ENCODE measurements at regions not wholly inside any gene's neighbourhood (a gene's known extent, or its start where the extent isn't known, plus 50 kb on each side); places are given as distances from the start of the nearest gene placed in this dataset.

DNA sequence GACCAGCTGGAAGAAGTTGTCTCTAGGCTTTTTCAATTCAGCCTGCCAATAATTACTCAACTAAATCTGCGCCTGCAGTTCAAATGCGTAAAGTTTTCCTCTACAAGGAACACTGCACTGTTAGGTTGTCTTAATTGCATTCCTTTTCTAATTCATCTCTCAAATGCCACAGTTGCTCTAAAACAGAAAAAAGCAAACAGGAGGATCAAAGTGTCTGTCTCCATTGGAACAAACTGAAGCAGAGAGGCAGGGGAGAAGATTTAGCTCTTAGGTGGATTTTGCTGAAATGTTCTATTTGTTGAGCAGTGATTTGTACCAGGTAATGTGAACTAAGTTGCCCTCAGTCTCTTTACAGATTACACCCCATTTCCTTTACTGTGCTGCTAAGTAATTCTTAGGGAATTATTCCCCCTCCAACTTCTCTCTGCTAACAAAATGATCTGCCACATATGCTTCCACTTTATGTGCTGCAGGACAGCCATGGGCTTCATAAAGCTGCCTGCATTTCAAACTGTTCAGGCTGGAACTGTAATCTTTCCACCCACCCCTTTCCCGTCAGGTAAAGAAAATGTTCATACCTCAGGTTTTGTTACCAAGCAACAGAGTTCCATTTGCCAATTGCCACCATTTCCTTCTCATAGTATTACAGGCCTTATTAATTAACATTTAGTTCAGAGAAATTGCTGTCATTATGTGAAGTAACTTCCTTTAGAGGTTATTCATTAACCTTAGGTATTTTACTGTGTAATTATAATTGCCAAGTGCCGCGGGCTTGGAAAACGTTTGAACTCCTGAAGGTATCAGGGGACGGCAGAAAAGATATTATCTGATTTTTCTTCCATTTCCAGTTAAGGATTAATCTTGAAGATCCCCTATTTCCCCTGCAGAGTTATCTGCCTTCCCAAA, 149.3 kb downstream of the SPRY1 start:
- Mint-ChIP-seq H3K4me3 (no peak overlapping the region), H3K27me3 (no peaks in the 10 kb centered on the region), H3K36me3 (no peaks in the 10 kb centered on the region), H3K27ac (no peak overlapping the region), H3K4me1 (no peaks in the 10 kb centered on the region), H3K9me3 (no peaks in the 10 kb centered on the region)
- ATAC-seq, result no peak

DNA sequence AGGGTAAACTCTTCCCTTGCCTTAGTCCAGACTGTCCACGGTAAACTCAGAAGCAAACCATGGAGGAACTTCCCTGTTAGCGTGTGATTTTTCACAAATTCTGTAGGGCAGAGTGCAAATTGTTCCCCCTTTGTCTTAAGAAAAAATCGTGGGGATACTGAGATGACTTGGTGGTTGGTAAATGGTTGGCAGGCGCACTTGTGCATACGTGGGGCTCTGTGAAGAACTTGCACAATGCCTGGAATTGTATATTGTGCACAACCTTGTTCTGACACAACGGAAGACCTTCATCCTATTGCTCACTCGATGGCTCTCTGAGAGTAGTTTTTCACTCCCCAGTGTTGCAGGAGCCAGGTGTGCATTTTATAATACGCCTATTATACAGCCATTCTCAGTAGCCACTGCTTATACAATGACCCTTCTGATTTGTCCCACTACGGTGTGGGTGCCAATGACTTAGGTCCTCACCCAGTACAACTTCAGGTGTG, 150.0 kb downstream of the SPRY1 start:
- H3K27ac Mint-ChIP-seq, result no peak overlapping the region
- H3K9me3 Mint-ChIP-seq, result no peaks in the 10 kb centered on the region
- H3K36me3 Mint-ChIP-seq, result no peaks in the 10 kb centered on the region
- no peaks in the 10 kb centered on the region for H3K27me3 Mint-ChIP-seq
- ATAC-seq, result no peak
- no peaks in the 10 kb centered on the region for H3K4me1 Mint-ChIP-seq
- H3K4me3 Mint-ChIP-seq, result no peak overlapping the region

DNA sequence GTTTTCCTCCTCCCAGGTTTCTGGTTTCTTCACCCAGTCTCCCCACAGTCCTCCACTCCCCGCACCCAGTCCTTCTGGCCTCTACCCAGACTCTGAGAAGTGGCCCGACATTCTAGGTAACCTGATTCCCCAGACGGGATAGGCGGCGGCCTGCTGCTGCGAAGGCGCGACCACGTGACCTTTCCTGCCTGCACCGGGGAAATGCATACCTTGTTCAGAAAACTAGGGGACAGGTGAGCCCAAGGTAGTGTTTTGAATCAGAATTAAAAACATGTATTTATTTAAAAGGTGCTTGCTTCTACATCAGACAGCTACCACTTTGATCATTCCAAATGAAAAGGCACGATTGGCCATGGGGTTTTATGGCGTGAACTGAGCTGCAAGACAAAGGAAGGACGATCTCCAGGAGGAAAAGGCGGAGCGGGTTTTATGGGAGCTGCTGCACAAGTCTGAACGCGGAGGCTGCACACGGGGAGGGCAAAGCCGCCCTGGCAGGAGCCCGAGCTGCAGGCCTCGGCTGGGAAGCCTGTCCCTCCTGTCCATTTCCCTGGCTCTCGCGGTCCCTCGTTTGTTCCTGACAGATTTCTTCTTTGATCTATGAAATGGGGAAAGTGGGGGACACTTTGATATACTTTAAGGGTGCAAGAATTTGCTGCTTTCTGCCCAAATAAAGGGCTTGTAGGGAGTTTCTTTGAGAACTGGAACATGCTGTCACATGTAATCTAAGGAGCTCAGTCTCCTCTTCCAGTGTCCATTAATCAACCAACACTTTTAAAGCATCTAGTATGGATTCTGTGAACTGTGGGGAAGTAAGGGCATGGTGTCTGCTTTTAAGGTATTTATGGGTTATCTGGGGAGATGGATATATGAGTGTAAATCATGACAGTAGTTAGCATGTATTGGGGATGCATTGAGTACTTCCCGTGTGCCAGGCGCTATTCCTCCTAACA, 150.9 kb downstream of the SPRY1 start:
- no peaks in the 10 kb centered on the region for H3K36me3 Mint-ChIP-seq
- no peaks in the 10 kb centered on the region for H3K4me1 Mint-ChIP-seq
- H3K9me3 Mint-ChIP-seq, result no peaks in the 10 kb centered on the region
- no peaks in the 10 kb centered on the region for H3K27me3 Mint-ChIP-seq
- no peak for ATAC-seq
- H3K4me3 Mint-ChIP-seq, result no peak overlapping the region
- no peak overlapping the region for H3K27ac Mint-ChIP-seq

DNA sequence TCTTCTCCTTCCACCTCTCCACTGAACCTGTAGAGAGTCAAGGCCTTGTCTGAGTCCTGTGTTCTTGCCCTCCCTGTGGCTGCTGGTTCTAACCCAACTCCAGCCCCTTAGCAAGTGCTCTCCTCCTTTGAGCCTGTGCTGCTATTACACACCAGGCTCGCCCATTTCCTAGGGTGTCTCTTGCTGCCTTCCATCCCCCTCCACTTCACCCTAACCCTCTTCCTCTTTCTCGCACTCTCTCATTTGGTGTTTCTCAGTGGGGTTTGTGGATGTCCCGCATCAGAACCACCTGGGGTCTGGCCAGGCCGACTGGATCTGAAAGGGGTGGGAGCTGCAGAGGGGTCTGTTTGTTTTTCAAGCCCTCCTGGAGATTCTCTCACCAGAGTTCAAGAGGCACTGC, 156.7 kb downstream of the SPRY1 start:
- ATAC-seq, result no peak
- Mint-ChIP-seq H3K27me3 (no peaks in the 10 kb centered on the region), H3K9me3 (no peaks in the 10 kb centered on the region), H3K36me3 (no peaks in the 10 kb centered on the region), H3K4me3 (no peak overlapping the region), H3K27ac (no peak overlapping the region), H3K4me1 (no peaks in the 10 kb centered on the region)

DNA sequence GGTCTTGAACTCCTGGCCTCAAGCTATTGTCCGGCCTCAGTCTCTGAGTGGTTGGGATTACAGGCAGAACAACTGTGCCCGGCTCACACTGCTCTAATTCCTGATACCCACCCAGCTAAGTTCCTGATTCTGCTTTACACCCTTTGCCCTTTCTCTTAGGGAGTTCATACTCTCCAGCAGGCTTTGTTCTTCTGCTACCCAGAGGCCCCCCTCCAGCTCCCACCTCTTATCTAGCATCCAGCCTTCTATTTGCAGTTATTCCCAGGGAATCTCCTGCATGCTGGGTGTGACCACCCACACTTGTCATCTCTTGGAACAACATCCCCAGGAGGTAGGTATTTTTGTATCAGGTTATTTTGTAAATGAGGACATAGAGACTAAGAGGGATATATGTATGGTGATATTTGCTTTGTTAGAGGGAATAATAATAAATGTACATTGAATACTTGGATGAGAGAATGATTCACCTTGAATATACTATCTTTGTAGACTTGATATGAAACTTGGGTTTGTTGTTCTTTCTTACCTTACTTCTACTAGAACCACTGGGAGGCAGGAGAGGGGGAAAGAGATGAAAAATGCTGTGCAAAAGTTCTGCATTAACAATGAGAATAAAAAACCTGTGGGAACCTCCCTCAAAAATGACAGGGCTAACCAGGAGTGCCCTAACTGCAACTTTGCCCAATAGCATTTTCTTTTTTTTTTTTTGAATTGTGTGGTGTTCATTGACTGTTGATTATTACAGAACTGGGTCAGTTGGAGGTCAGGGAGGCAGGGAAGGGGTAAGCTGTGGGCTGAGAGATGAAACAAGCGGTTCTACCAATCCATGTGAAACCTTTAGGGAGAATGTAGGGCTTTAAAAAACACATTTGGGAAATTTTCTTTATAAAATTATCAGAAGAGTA, 157.4 kb downstream of the SPRY1 start:
- Mint-ChIP-seq H3K36me3 (no peaks in the 10 kb centered on the region), H3K27ac (no peak overlapping the region), H3K27me3 (no peaks in the 10 kb centered on the region), H3K4me1 (no peaks in the 10 kb centered on the region), H3K9me3 (no peaks in the 10 kb centered on the region), H3K4me3 (no peak overlapping the region)
- ATAC-seq, result no peak

DNA sequence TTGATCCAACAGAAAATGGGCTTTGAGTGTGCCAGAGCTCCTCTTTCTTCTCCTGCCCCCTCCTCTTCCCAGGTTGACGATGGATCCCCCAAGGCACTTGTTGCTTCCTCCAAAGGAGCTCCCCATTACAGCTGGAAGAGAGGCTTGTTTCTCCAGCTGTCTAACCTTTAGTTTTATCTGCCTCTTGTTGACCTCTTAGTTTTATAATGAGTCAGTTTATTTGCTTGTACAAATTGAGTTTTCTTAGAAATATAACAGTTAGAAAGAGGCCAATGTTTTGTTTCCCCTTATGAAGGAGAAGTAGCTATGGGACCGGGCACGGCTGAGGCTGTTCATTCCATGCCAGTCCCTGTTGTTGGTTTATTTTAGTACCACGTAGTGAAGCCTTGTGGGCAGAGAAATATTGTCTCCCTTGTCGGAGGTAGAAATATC, 158.2 kb downstream of the SPRY1 start:
- Mint-ChIP-seq H3K4me1 (no peaks in the 10 kb centered on the region), H3K9me3 (no peaks in the 10 kb centered on the region), H3K27me3 (no peaks in the 10 kb centered on the region), H3K27ac (no peak overlapping the region), H3K36me3 (no peaks in the 10 kb centered on the region), H3K4me3 (no peak overlapping the region)
- ATAC-seq, result no peak

DNA sequence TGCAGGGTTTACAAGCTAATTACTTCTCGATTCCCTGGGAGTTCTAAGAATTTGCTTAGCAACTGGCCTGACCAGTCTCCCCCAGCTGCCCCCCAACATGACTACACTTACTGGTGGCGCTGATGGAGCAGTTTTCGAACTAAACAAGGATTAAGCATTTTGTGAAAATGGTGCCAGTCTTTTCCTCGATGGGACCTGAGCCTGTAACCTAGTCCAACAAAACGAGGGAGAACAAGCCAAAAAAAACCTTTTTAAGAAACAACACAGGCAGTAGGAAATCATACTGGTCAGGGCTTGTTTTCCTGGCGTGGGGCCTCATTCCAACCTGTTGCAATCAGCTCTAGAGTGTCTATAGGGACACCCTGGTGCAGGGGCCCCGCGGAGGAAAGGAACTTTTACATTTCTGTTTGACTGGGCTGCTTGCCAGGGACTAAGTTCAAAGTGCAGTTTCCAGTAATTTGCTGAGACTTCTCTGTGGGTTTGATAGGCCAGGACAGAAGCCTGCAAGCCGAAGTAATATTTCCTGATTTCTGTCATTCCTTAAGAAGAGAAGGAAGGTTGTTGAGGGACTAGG, 158.7 kb downstream of the SPRY1 start:
- Mint-ChIP-seq H3K36me3 (no peaks in the 10 kb centered on the region), H3K4me3 (no peak overlapping the region), H3K4me1 (no peaks in the 10 kb centered on the region), H3K27ac (no peak overlapping the region), H3K27me3 (peaks cover 5% of the 10 kb centered on the region), H3K9me3 (no peaks in the 10 kb centered on the region)
- no peak for ATAC-seq

DNA sequence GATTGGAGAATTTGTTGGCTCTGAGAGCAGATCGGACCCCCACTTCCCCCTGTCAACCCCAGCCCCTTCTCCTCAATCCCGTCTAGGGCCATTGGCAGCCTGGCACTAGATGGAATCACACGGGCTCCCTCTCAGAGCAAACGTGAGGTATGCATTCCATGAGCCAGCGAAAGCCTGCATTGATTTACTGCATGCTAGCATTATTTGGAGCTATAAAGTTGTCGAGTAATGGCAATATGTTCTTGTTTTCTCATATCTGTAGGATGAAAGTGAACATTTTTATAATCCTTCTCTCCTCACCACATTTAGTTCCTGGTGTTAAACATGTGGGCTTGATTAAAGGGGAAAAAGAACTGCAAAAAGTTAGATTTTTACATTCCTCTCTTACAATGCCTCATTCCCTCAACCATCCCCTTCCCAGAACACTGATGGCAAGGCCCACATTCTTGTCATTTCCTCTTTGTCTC, 159.2 kb downstream of the SPRY1 start:
- Mint-ChIP-seq H3K9me3 (no peaks in the 10 kb centered on the region), H3K27me3 (peaks cover 8% of the 10 kb centered on the region), H3K27ac (no peak overlapping the region), H3K4me3 (no peak overlapping the region), H3K36me3 (no peaks in the 10 kb centered on the region), H3K4me1 (no peaks in the 10 kb centered on the region)
- no peak for ATAC-seq

DNA sequence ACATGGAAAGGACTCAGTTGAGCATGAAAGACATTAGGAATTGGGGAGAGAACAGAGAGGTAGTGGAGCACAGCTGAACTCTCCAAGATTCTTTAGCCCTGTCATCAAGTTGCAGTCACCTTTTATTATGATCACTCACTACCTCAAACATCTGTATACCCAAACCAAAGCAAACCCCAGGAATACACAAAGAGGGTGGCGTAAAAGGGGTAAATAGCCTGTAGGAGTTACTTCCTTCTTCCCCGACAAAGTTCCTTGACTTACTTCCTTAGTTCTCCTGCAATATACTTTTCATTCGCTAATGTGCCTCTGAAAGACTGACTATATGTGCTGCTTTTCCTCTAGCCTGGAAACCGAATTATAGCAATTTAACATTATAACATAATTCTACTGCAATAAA, 159.9 kb downstream of the SPRY1 start:
- Mint-ChIP-seq H3K9me3 (no peaks in the 10 kb centered on the region), H3K36me3 (no peaks in the 10 kb centered on the region), H3K27ac (no peak overlapping the region), H3K27me3 (peaks cover 8% of the 10 kb centered on the region), H3K4me3 (no peak overlapping the region), H3K4me1 (no peaks in the 10 kb centered on the region)
- ATAC-seq, result no peak

DNA sequence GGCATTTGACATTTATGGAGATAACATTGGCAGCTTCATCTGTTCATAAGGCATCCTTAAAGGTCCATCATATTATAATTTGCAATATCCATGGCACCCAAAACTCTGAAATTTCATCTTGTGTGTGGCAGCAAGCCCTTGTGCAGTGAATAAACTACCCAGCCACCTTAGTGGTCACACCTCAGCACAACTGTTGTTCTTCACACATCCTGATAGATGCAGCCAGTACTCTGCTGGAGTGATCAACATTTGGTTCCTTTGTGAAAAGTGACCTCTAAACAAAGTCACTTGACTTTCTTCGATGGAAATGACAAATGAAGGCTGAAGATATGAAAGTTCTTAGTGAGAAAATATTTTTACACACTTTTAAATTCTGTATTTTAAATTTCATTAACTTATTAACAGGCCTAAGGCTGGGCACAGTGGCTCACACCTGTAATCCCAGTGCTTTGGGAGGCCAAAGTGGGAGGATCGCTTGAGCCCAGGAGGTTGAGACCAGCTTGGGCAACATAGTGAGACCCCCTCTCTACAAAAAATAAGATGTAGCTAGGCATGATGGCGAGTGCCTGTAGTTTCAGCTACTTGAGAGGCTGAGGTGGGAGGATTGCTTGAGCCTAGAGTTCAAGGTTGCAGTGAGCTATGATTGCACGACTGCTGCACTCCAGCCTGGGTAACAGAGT, 161.4 kb downstream of the SPRY1 start:
- Mint-ChIP-seq H3K36me3 (no peaks in the 10 kb centered on the region), H3K27me3 (peaks cover 8% of the 10 kb centered on the region), H3K9me3 (no peaks in the 10 kb centered on the region), H3K27ac (no peak overlapping the region), H3K4me1 (no peaks in the 10 kb centered on the region), H3K4me3 (no peak overlapping the region)
- ATAC-seq, result no peak

DNA sequence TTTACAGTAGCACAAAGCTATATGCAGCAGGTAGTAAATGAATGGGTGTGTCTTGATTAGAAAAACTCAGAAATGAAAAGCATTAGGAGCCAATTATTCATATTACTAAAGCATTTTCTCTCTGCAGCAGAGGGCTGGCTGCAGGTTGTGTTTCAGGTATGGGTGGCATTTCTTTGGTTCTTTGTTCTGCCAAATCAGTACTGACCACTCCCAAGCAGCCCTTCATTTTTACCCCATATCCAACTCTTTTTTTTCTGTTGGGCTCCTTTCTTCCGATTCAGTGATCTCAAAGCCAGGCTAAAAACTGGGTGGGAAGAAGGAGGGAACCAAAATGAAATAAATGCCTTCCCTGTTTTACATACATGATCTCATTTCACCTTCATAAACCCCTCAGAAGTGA, 162.3 kb downstream of the SPRY1 start:
- H3K36me3 Mint-ChIP-seq, result no peaks in the 10 kb centered on the region
- H3K27ac Mint-ChIP-seq, result no peak overlapping the region
- peaks cover 8% of the 10 kb centered on the region for H3K27me3 Mint-ChIP-seq
- H3K4me3 Mint-ChIP-seq, result no peak overlapping the region
- no peaks in the 10 kb centered on the region for H3K4me1 Mint-ChIP-seq
- no peak for ATAC-seq
- H3K9me3 Mint-ChIP-seq, result no peaks in the 10 kb centered on the region

DNA sequence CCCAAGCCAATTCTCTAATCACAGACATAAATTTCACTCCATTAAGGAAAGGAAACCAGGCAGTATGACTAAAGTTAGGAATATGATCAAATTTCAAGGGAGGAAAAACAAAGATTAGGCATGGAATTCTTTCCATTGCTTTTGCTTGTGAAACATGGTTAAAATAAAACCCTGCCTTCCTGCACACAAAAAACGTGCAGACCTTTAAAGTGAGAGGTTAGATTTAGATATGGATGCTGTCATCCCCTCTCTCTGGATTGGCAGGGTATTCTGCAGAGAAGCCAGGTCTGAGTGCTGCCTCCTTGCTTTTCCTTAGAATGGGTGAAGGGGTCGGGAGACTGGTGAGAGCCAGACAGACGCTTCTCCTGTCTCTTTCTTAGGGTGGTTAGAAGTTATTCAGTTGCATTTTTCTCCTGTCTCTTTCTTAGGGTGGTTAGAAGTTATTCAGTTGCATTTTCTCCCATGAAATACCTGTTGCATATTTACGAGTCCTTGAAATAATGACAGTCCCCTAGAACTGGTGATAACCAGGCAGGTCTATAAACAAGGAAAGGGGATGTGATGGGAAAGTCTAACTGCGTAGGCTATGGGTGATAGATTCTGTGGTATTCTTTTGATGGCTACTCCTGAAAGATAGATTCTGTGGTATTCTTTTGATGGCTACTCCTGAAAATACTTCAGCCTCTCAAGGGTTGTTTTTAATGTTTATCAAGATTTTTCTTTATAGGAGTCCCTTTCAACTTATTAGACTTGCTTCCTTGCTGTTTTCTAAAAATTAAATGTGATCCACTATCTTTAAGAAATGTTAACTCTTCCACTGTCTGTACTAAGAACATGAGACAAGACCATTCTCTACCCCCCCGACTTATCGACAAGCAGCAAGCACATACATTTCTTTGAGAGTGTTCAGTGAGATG, 163.6 kb downstream of the SPRY1 start:
- H3K27ac Mint-ChIP-seq, result no peak overlapping the region
- H3K4me3 Mint-ChIP-seq, result no peak overlapping the region
- no peak for ATAC-seq
- no peaks in the 10 kb centered on the region for H3K9me3 Mint-ChIP-seq
- H3K27me3 Mint-ChIP-seq, result peaks cover 8% of the 10 kb centered on the region
- no peaks in the 10 kb centered on the region for H3K4me1 Mint-ChIP-seq
- H3K36me3 Mint-ChIP-seq, result no peaks in the 10 kb centered on the region

DNA sequence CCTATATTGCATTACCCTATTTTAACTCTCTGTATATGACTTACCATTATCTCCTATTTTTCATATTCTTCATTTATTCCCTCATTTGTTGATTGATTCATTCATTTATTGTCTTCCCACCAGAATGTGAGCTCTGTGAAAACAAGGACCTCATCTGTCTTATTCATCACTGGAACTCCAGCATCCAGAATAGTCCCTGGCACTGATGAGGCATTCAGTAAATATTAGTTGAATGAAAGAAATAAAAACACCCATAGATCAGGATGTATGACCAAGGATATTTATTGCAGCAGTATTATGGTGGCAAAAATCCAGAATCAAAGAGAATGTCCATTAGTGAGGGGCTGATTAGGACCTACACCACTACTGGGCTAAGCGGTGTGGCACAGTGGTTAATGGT, 164.9 kb downstream of the SPRY1 start:
- Mint-ChIP-seq H3K27ac (no peak overlapping the region), H3K36me3 (no peaks in the 10 kb centered on the region), H3K9me3 (no peaks in the 10 kb centered on the region), H3K4me1 (no peaks in the 10 kb centered on the region), H3K4me3 (no peak overlapping the region), H3K27me3 (peaks cover 20% of the 10 kb centered on the region)
- no peak for ATAC-seq

Data from stimulated activated memory B cell treated with anti-CD40 and anti-IgM and Interleukin-4, amounts not matched to agents 10 μg/mL and 1 μg/mL and 100 μg/mL, for 72 hours (primary cell).